DLD1 (cell line): ENCODE measurements at regions not wholly inside any gene's neighbourhood (a gene's known extent, or its start where the extent isn't known, plus 50 kb on each side); places are given as distances from the start of the nearest gene placed in this dataset.

ENCODE experiments used
- in situ Hi-C: cut with HindIII; loops from 2 replicates; pipeline ENCODE4 v1.10.0; 2017; ENCODE audit warnings: low sequenced_read_pairs

GRCh38 chr12:96131230-96131788 lies 62.9 kb upstream of the ELK3 start:
- in situ Hi-C loops = no loop called here

GRCh38 chr12:96132819-96133218 lies 61.4 kb upstream of the ELK3 start:
- in situ Hi-C loops = no loop called here

- in situ Hi-C loops = no loop called here
Observed at GRCh38 chr12:96134200-96134599, 60.0 kb upstream of the ELK3 start.

GRCh38 chr12:96136161-96136560 lies 58.0 kb upstream of the ELK3 start:
- in situ Hi-C loops = no loop called here

GRCh38 chr12:96136725-96137378 lies 57.3 kb upstream of the ELK3 start:
- in situ Hi-C loops = no loop called here

- in situ Hi-C loops = no loop called here
Observed at GRCh38 chr12:96140174-96140573, 54.0 kb upstream of the ELK3 start.

GRCh38 chr12:96141216-96141912 lies 52.8 kb upstream of the ELK3 start:
- in situ Hi-C loops = no loop called here

- in situ Hi-C loops = no loop called here
Observed at GRCh38 chr12:96143392-96143791, 50.8 kb upstream of the ELK3 start.

GRCh38 chr12:96143827-96144565 lies 50.2 kb upstream of the ELK3 start:
- in situ Hi-C loops = no loop called here
